Liver (tissue), 7 donors: ENCODE measurements at regions not wholly inside any gene's neighbourhood (a gene's known extent, or its start where the extent isn't known, plus 50 kb on each side); places are given as distances from the start of the nearest gene placed in this dataset.

Experiments used
- DNase-seq: peaks from one replicate; pipeline ENCODE4 v3.0.0-alpha.2; 2017; ENCODE audit warnings: low spot score
- H3K27ac ChIP-seq, 2 donors: one replicate each; pipeline ENCODE4 v1.7.0; 2013; ENCODE audit warnings: inconsistent platforms in 2 of 2, low read length in 2 of 2, control low read depth in 1 of 2, low read depth in 1 of 2, mild to moderate bottlenecking in 1 of 2
- H3K27me3 ChIP-seq, 4 donors: one replicate each; pipeline versions ENCODE4 v1.6.1 to v1.7.0; 2013; ENCODE audit warnings: low read length in 3 of 4, inconsistent platforms in 1 of 4, mild to moderate bottlenecking in 1 of 4, moderate library complexity in 1 of 4; ENCODE audit not compliant: control insufficient read depth in 4 of 4, insufficient read depth in 4 of 4
- H3K36me3 ChIP-seq, 4 donors: one replicate each; pipeline versions ENCODE4 v1.6.1 to v1.7.0; 2013; ENCODE audit warnings: low read length in 3 of 4, mild to moderate bottlenecking in 3 of 4, low read depth in 1 of 4, moderate library complexity in 1 of 4; ENCODE audit not compliant: control insufficient read depth in 4 of 4, insufficient read depth in 3 of 4
- H3K4me1 ChIP-seq, 4 donors: one replicate each; pipeline versions ENCODE4 v1.6.1 to v1.7.0; 2013; ENCODE audit warnings: low read length in 3 of 4, mild to moderate bottlenecking in 3 of 4, moderate library complexity in 1 of 4; ENCODE audit not compliant: control insufficient read depth in 4 of 4, insufficient read depth in 4 of 4
- H3K4me3 ChIP-seq, 3 donors: one replicate each; pipeline versions ENCODE4 v1.6.1 to v1.7.0; 2013; ENCODE audit warnings: low read length in 3 of 3, control low read depth in 1 of 3, low read depth in 1 of 3, mild to moderate bottlenecking in 1 of 3
- H3K9ac ChIP-seq, 2 donors: one replicate each; pipeline ENCODE4 v1.7.0; 2013; ENCODE audit warnings: low read length in 2 of 2, mild to moderate bottlenecking in 2 of 2, moderate library complexity in 2 of 2, control low read depth in 1 of 2, low read depth in 1 of 2
- H3K9me3 ChIP-seq, 4 donors: one replicate each; pipeline versions ENCODE4 v1.6.1 to v1.7.0; 2013; ENCODE audit warnings: low read length in 3 of 4; ENCODE audit not compliant: control insufficient read depth in 4 of 4
- ATF3 ChIP-seq: IDR thresholded peaks from 2 replicates; pipeline ENCODE4 v1.6.1; 2016; ENCODE audit warnings: antibody characterized with exemption
- EGR1 ChIP-seq, 2 donors: IDR thresholded peaks; 2 replicates each; pipeline ENCODE4 v1.6.1; 2016 to 2018; ENCODE audit warnings: antibody characterized with exemption in 2 of 2, low read depth in 2 of 2
- FOXA1 ChIP-seq: IDR thresholded peaks from 2 replicates; pipeline ENCODE4 v1.6.1; 2016; ENCODE audit warnings: antibody characterized with exemption
- FOXA2 ChIP-seq: IDR thresholded peaks from 2 replicates; pipeline ENCODE4 v1.6.1; 2016; ENCODE audit warnings: antibody characterized with exemption
- GABPA ChIP-seq, 2 donors: IDR thresholded peaks in 1 of 2; conservative IDR thresholded peaks in 1 of 2; 2 replicates each; pipeline ENCODE4 v1.6.1; 2016; ENCODE audit warnings: antibody characterized with exemption in 2 of 2, mild to moderate bottlenecking in 1 of 2, moderate library complexity in 1 of 2
- HNF4A ChIP-seq, 2 donors: conservative IDR thresholded peaks; 2 replicates each; pipeline ENCODE4 v1.6.1; 2016; ENCODE audit warnings: antibody characterized with exemption in 2 of 2, mild to moderate bottlenecking in 2 of 2
- HNF4G ChIP-seq: IDR thresholded peaks from 2 replicates; pipeline ENCODE4 v1.6.1; 2016; ENCODE audit warnings: antibody characterized with exemption
- JUND ChIP-seq, 2 donors: IDR thresholded peaks; 2 replicates each; pipeline ENCODE4 v1.6.1; 2016; ENCODE audit warnings: antibody characterized with exemption in 2 of 2
- NR2F2 ChIP-seq: IDR thresholded peaks from 2 replicates; pipeline ENCODE4 v1.6.1; 2016; ENCODE audit warnings: antibody characterized with exemption
- RAD21 ChIP-seq, 2 donors: IDR thresholded peaks; 2 replicates each; pipeline ENCODE4 v1.6.1; 2016; ENCODE audit warnings: antibody characterized with exemption in 2 of 2, mild to moderate bottlenecking in 2 of 2
- RXRA ChIP-seq, 2 donors: IDR thresholded peaks; 2 replicates each; pipeline ENCODE4 v1.6.1; 2017 to 2018; ENCODE audit warnings: antibody characterized with exemption in 2 of 2, mild to moderate bottlenecking in 1 of 2
- SP1 ChIP-seq: IDR thresholded peaks from 2 replicates; pipeline ENCODE4 v1.6.1; 2018; ENCODE audit warnings: antibody characterized with exemption, mild to moderate bottlenecking
- TAF1 ChIP-seq: conservative IDR thresholded peaks from 2 replicates; pipeline ENCODE4 v1.6.1; 2016; ENCODE audit warnings: antibody characterized with exemption, mild to moderate bottlenecking
- YY1 ChIP-seq: IDR thresholded peaks from 2 replicates; pipeline ENCODE4 v1.6.1; 2016; ENCODE audit warnings: antibody characterized with exemption, mild to moderate bottlenecking
- ZBTB33 ChIP-seq: IDR thresholded peaks from 2 replicates; pipeline ENCODE4 v1.6.1; 2016; ENCODE audit warnings: antibody characterized with exemption
- TF ChIP-seq, protein P1 (sequence below): fragments of 150-350 bp; IDR thresholded peaks from 2 replicates; pipeline ENCODE4 v1.5.1; 2017; ENCODE audit warnings: improper control_type of control experiment, low read depth, low read length; ENCODE audit not compliant: missing input control
- TF ChIP-seq, protein P2 (sequence below): IDR thresholded peaks from 2 replicates; pipeline ENCODE4 v1.6.1; 2016; ENCODE audit warnings: antibody characterized with exemption, mild to moderate bottlenecking
- TF ChIP-seq, protein P3 (sequence below): IDR thresholded peaks from 2 replicates; pipeline ENCODE4 v1.6.1; 2016; ENCODE audit warnings: antibody characterized with exemption
- donor health status: healthy.
- donor health status: healthy.
- donor health status: healthy.
- donor health status: healthy.

- no peak for DNase-seq
- TF ChIP-seq EGR1 (IDR thresholded peaks at IDR 0.05; ENCODE audit: low read depth in 2 of 2) (no peak), ZBTB33 (no peak), HNF4A (conservative IDR thresholded peaks at IDR 0.05) (no peak), FOXA1 (no peak), TAF1 (no peak), GABPA (IDR thresholded peaks at IDR 0.05 in 1 of 2, conservative IDR thresholded peaks at IDR 0.05 in 1 of 2) (no peak), NR2F2 (no peak), FOXA2 (no peak), RXRA (IDR thresholded peaks at IDR 0.05) (no peak), YY1 (no peak), RAD21 (IDR thresholded peaks at IDR 0.05) (no peak), JUND (IDR thresholded peaks at IDR 0.05) (no peak), SP1 (no peak), ATF3 (no peak), HNF4G (no peak)
- TF ChIP-seq, protein P1, sequence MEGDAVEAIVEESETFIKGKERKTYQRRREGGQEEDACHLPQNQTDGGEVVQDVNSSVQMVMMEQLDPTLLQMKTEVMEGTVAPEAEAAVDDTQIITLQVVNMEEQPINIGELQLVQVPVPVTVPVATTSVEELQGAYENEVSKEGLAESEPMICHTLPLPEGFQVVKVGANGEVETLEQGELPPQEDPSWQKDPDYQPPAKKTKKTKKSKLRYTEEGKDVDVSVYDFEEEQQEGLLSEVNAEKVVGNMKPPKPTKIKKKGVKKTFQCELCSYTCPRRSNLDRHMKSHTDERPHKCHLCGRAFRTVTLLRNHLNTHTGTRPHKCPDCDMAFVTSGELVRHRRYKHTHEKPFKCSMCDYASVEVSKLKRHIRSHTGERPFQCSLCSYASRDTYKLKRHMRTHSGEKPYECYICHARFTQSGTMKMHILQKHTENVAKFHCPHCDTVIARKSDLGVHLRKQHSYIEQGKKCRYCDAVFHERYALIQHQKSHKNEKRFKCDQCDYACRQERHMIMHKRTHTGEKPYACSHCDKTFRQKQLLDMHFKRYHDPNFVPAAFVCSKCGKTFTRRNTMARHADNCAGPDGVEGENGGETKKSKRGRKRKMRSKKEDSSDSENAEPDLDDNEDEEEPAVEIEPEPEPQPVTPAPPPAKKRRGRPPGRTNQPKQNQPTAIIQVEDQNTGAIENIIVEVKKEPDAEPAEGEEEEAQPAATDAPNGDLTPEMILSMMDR = no peak
- TF ChIP-seq, protein P2, sequence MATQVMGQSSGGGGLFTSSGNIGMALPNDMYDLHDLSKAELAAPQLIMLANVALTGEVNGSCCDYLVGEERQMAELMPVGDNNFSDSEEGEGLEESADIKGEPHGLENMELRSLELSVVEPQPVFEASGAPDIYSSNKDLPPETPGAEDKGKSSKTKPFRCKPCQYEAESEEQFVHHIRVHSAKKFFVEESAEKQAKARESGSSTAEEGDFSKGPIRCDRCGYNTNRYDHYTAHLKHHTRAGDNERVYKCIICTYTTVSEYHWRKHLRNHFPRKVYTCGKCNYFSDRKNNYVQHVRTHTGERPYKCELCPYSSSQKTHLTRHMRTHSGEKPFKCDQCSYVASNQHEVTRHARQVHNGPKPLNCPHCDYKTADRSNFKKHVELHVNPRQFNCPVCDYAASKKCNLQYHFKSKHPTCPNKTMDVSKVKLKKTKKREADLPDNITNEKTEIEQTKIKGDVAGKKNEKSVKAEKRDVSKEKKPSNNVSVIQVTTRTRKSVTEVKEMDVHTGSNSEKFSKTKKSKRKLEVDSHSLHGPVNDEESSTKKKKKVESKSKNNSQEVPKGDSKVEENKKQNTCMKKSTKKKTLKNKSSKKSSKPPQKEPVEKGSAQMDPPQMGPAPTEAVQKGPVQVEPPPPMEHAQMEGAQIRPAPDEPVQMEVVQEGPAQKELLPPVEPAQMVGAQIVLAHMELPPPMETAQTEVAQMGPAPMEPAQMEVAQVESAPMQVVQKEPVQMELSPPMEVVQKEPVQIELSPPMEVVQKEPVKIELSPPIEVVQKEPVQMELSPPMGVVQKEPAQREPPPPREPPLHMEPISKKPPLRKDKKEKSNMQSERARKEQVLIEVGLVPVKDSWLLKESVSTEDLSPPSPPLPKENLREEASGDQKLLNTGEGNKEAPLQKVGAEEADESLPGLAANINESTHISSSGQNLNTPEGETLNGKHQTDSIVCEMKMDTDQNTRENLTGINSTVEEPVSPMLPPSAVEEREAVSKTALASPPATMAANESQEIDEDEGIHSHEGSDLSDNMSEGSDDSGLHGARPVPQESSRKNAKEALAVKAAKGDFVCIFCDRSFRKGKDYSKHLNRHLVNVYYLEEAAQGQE = no peak
- TF ChIP-seq, protein P3, sequence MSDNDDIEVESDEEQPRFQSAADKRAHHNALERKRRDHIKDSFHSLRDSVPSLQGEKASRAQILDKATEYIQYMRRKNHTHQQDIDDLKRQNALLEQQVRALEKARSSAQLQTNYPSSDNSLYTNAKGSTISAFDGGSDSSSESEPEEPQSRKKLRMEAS = no peak
- H3K4me1 ChIP-seq = no peaks in the 10 kb centered on the region
Measured at GRCh38 chr21:15601390-15601789, 128.4 kb upstream of the USP25 start.

More at GRCh38 chr21:15601390-15601789, 128.4 kb upstream of the USP25 start:
- no peaks in the 10 kb centered on the region for H3K9me3 ChIP-seq
- H3K27me3 ChIP-seq = peaks cover 0 to 2% (median 0%) of the 10 kb centered on the region in 4 donors
- no peaks in the 10 kb centered on the region for H3K36me3 ChIP-seq
- H3K9ac ChIP-seq = no peak overlapping the region
- no peak overlapping the region for H3K4me3 ChIP-seq
- H3K27ac ChIP-seq = no peak overlapping the region
